ENCODE measurements at regions not wholly inside any gene's neighbourhood (a gene's known extent, or its start where the extent isn't known, plus 50 kb on each side); places are given as distances from the start of the nearest gene placed in this dataset.
"Not testable (repeated sequence)": the region's sequence is repeated elsewhere in the genome, so short reads cannot be mapped to it uniquely, and the experiment has no call there.

DNA sequence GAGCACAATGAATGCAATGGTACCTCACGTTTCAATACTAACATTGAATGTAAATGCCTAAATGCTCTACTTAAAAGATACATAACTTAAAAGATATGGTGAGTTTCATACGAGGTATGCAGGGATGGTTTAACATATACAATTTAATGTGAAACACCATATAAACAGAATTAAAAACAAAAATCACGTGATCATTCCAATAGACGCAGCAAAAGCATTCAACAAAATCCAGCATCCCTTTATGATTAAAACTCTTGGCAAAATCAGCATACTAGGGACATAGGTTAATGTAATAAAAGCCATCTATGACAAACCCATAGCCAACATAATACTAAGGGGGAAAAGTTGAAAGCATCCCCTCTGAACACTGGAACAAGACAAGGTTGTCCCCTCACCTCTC is 845.7 kb downstream of the SLC16A7 start:
- no peak for DNase-seq (ENCODE audit: low read depth in 4 of 4, low spot score in 3 of 4)

- no peak for DNase-seq (ENCODE audit: low read depth in 4 of 4, low spot score in 3 of 4)
Observed at GRCh38 chr12:60451457-60451856, 855.6 kb downstream of the SLC16A7 start.

DNA sequence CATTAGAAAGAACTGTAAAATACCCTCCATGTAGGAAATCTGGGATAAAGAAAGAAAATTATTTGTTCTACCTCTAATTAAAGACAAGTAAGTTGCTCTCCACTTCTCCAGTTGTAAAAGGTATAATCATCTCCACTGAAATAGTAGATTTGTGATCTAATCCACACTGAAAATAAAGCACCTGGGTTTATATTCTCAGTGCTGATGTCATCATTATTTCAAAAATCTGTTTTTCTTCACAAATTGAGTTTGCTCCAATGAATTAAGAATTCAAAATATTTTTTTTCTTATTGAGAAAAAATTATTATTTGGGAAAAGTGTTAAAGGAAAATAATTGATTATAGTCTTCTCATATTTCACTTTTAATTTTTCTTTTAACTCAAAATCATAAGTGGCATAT is 869.2 kb downstream of the SLC16A7 start:
- DNase-seq (ENCODE audit: low read depth in 4 of 4, low spot score in 3 of 4): no peak

- no peak for DNase-seq (ENCODE audit: low read depth in 4 of 4, low spot score in 3 of 4)
Observed at GRCh38 chr12:60468546-60468945, 872.7 kb downstream of the SLC16A7 start.

DNA sequence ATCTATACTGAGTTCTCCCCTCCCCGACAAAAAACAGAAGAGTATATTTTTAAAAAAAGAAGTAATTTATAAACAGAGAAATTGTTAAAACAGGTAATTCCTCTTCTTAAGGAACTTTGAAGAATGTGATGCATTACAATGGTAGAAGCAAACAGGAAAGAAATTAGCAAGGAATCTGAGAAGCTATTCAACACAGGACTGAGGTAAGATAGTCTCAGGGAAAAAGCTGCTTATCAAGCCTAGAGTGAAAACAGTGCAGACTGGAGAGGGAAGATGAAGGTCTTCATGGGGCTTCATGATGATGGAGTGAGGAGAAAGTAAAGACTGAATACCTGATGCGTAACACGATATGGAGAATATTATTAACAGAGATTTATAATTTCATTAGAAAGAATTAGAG is 880.0 kb downstream of the SLC16A7 start:
- no peak for DNase-seq (ENCODE audit: low read depth in 4 of 4, low spot score in 3 of 4)

DNA sequence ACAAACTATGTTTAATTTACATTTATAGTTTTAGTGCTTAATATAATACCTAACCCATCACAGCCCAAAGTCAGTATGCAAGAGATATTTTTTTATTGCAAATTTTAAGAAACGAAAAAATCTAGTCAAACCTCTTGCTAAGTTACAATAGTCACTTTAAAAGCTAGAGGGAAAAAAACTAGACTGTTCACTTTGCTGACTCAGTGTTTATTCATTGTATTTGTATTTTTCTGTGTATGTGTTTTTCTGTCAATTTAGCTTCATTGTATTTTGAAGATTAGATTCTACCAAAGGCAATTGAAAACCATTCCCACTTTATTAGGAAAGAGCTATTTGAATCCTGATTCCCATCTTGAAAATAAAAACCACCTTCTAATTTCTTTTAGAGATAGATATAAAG is 891.5 kb downstream of the SLC16A7 start:
- no peak for DNase-seq (ENCODE audit: low read depth in 4 of 4, low spot score in 3 of 4)

- no peak for DNase-seq (ENCODE audit: low read depth in 4 of 4, low spot score in 3 of 4)
Observed at GRCh38 chr12:60489071-60489470, 893.2 kb downstream of the SLC16A7 start.

DNA sequence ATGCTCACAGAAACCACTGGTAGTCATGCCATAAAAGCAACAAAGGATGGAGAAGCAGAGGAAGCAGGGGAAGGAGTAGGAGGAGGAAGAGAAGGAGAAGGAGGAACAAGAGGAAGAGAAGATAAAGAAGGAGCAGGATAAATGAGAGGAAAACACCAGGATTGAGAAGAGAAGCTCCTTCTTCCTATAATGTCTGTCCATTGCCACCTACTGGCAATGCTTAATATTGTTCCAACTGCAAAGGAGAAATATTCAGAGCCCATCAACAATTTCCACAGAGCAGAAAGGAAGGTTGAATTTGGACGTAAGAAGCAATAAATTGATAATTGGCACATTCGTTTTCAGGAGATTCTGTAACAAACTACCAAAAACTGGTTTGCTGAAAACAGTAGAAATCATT is 898.4 kb downstream of the SLC16A7 start:
- DNase-seq (ENCODE audit: low read depth in 4 of 4, low spot score in 3 of 4): peak in 2 of 4 donors; percentile 6 to 12

- no peak for DNase-seq (ENCODE audit: low read depth in 4 of 4, low spot score in 3 of 4)
Observed at GRCh38 chr12:60498656-60499055, 902.8 kb downstream of the SLC16A7 start.

- no peak for DNase-seq (ENCODE audit: low read depth in 4 of 4, low spot score in 3 of 4)
Observed at GRCh38 chr12:60501124-60501729, 905.4 kb downstream of the SLC16A7 start.

DNA sequence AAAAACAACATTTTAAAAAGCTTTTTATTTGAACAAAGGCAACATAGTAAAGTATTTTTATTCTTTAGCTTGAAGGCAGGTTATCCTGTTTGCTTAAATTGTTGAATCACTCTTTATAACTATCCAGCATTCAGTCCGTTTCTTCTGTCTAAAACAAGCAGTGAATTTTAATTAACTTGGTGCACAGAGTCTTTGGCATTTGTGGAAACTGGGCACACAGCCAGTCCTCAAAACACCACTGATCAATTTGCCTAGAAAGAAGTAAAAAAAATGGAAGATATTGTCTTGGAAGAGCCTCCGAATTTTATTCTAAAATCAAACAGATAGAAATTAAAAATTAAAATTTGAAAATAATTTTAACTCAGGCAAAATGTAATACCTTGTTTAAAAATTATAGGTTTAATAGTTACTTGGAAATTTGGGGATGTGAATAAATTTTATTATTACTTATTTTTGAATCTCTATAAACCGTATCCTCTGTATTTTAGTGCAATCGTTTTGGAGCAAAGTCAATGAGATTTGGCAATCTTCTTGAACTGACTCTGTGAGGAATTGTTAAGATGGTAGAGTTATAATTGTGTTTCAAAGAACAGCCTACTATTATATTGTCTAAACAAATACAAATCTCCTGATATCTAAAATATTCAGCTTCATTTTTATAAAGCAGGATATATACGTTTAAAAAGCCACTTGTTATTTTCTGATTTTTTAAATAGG is 927.0 kb downstream of the SLC16A7 start:
- no peak for DNase-seq (ENCODE audit: low read depth in 4 of 4, low spot score in 3 of 4)

DNA sequence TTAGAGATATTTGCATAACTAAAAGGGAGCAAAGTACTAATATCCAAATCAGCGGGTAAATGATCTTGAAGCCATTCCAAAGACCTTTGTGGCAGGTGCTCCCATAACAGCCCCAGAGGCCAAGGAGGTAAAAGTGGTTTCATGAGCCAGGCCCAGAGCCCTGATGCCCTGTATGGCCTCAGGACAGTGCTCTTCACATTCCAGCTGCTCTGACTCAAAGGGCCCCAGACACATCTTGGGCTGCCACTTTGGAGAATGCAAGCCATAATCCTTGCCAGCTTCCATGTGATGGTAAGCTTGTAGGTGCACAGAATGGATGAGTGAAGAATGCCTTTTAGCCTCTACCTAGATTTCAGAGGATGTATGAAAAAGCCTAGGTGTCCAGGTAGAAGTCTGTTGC is 933.4 kb downstream of the SLC16A7 start:
- no peak for DNase-seq (ENCODE audit: low read depth in 4 of 4, low spot score in 3 of 4)

DNA sequence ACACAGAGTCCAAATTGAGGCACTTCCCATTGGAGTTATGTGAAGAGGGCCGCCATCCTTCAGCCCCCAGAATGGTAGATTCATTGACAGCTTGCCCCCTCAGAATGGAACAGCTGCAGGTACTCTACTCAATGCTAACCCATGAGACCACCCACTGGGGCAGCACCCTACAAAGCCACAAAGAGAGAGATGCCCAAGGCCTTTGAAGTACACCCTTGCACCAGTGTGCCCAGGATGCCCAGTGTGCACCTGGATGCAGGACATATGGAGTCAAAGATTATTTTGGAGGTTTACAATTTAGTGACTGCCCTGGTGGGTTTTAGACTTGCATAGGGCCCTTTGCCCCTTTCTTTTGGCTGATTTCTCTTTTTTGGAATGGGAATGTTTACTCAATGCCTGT is 933.9 kb downstream of the SLC16A7 start:
- DNase-seq (ENCODE audit: low read depth in 4 of 4, low spot score in 3 of 4): no peak

- no peak for DNase-seq (ENCODE audit: low read depth in 4 of 4, low spot score in 3 of 4)
Observed at GRCh38 chr12:60535363-60535762, 939.5 kb downstream of the SLC16A7 start.

- DNase-seq (ENCODE audit: low read depth in 4 of 4, low spot score in 3 of 4): no peak
Observed at GRCh38 chr12:60539592-60539991, 943.8 kb downstream of the SLC16A7 start.

DNA sequence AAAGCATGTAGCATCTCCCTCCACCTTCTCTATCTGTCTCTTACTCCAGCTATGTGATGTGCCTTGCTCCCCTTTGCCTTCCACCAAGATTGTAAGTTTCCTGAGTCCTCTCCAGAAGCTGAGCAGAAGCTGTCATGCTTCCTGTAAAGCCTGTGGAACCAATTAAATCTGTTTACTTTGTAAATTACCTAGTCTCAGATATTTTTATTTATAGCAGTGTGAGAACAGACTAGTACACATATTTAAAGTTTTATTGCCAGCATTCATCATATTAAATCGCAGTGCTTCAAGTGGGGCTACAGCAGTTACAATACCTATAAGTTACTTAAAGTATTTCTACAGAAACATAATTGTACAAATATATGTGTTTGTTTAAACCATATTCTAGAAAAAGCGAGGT is 973.1 kb downstream of the SLC16A7 start:
- DNase-seq (ENCODE audit: low read depth in 4 of 4, low spot score in 3 of 4): no peak

- DNase-seq (ENCODE audit: low read depth in 4 of 4, low spot score in 3 of 4): no peak
Observed at GRCh38 chr12:60577607-60578006, 981.8 kb downstream of the SLC16A7 start.

DNA sequence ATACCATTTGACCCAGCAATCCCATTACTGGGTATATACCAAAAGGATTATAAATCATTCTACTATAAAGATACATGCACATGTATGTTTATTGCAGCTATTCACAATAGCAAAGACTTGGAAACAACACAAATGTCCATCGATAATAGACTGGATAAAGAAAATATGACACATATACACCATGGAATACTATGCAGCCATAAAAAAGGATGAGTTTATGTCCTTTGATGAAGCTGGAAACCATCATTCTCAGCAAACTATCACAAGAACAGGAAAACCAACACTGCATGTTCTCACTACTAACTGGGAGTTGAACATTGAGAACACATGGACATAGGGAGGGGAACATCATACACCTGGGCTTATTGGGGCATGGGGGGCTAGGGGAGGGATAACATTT is 991.8 kb downstream of the SLC16A7 start:
- DNase-seq (ENCODE audit: low read depth in 4 of 4, low spot score in 3 of 4): not testable (repeated sequence)

DNA sequence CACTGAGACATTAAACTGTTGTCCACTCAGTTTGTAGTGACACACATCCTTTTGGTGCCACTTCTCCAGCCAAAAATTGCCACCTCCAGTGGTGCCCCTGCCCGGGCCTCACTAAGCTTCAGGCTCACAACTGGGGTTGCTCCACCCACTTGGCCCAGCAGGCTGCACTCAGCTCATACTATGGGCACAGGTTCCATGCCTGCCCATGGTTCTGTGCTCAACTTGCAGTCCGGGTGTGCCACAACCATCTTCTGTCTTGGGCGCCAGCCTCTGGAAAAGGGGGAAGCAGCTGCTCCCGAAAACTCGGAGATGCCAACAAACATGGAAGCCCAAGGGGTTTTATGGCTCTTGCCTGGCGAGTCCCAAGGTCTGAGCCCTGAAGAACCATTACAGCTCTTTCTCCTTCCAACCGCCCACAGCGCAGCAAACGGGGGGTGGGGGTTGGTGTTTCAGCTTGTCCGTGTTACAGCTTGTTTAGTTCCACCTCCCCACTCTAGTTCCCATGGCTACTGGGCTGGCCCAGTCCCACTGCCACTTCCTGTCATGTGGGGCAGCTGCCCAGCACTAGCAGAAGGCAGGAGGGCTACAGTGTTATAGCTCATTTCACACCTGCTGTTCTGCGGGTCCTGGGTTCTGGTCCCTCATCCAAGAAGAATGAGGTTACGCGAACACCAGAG is 998.3 kb downstream of the SLC16A7 start:
- no peak for DNase-seq (ENCODE audit: low read depth in 4 of 4, low spot score in 3 of 4)

DNA sequence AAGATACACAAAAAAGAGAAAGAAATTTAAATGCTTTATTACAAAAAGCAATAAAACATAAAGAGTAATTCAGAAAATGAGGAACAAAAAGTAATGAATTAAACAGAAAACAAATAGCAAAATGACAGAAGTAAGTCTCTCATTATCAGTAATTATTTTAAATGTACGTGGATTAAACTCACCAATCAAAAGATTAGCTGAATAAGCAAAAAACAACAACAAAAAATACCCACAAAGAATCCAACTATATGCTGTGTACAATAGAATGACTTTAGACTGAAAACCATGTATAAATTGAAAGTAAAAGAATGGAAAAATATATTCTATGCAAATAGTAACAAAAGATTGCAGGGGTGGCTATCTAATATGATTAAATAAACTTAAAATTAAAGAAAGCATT is 1006.8 kb downstream of the SLC16A7 start:
- DNase-seq (ENCODE audit: low read depth in 4 of 4, low spot score in 3 of 4): no peak

- DNase-seq (ENCODE audit: low read depth in 4 of 4, low spot score in 3 of 4): not testable (repeated sequence)
Observed at GRCh38 chr12:60603475-60603874, 1007.6 kb downstream of the SLC16A7 start.

- no peak for DNase-seq (ENCODE audit: low read depth in 4 of 4, low spot score in 3 of 4)
Observed at GRCh38 chr12:60616400-60616799, 1020.6 kb downstream of the SLC16A7 start.
